Gastroesophageal sphincter (tissue), 4 donors: ENCODE measurements at regions not wholly inside any gene's neighbourhood (a gene's known extent, or its start where the extent isn't known, plus 50 kb on each side); places are given as distances from the start of the nearest gene placed in this dataset.

ENCODE experiments used
- ATAC-seq: fragments of 150-250 bp; one replicate; pipeline ENCODE4 v1.9.1; 2016; ENCODE audit warnings: mild to moderate bottlenecking, moderate library complexity
- H3K27ac ChIP-seq, 4 donors: fragments of 200-600 bp; sonication (generic) in 3 of 4; 1 replicate in 3 of 4; 2 replicates in 1 of 4; pipeline ENCODE4 v1.5.1; 2016 to 2019
- H3K27me3 ChIP-seq: fragments of 200-600 bp; sonication (generic); one replicate; pipeline ENCODE4 v1.5.1; 2019
- H3K36me3 ChIP-seq, 2 donors: fragments of 200-600 bp; sonication (generic); one replicate each; pipeline ENCODE4 v1.5.1; 2019; ENCODE audit warnings: control low read depth in 1 of 2
- H3K4me1 ChIP-seq, 3 donors: fragments of 200-600 bp; sonication (generic); 1 replicate in 2 of 3; 2 replicates in 1 of 3; pipeline ENCODE4 v1.5.1; 2016 to 2019; ENCODE audit warnings: control low read depth in 2 of 3
- H3K4me3 ChIP-seq, 2 donors: fragments of 200-600 bp; sonication (generic); one replicate each; pipeline ENCODE4 v1.5.1; 2019; ENCODE audit warnings: mild to moderate bottlenecking in 1 of 2, moderate library complexity in 1 of 2
- H3K9me3 ChIP-seq, 3 donors: fragments of 200-600 bp; sonication (generic); one replicate each; pipeline ENCODE4 v1.5.1; 2017 to 2019; ENCODE audit warnings: control low read depth in 2 of 3
- CTCF ChIP-seq, 4 experiments: fragments of 200-600 bp in 2 of 4; fragments of 450-650 bp in 2 of 4; sonication (generic) in 1 of 4; IDR thresholded peaks; one replicate each; pipeline ENCODE4 v1.5.1; 2017 to 2019; ENCODE audit warnings: antibody characterized with exemption in 4 of 4, mild to moderate bottlenecking in 2 of 4, moderate library complexity in 2 of 4
- EP300 ChIP-seq: sonication (generic); formaldehyde crosslinking; IDR thresholded peaks from one replicate; pipeline ENCODE4 v1.6.1; 2017; ENCODE audit warnings: antibody characterized with exemption, mild to moderate bottlenecking
- POLR2A ChIP-seq, 2 donors: fragments of 450-650 bp; IDR thresholded peaks; one replicate each; pipeline ENCODE4 v1.6.1; 2017; ENCODE audit warnings: antibody characterized with exemption in 2 of 2, mild to moderate bottlenecking in 2 of 2, moderate library complexity in 1 of 2
- POLR2AphosphoS5 ChIP-seq: sonication (generic); formaldehyde crosslinking; IDR thresholded peaks from one replicate; pipeline ENCODE4 v1.6.1; 2017; ENCODE audit warnings: antibody characterized with exemption
- WGBS, 2 donors: methylation state at CpG; one replicate each; pipeline ENCODE4 v1.1.5; 2018; ENCODE audit warnings: low coverage in 1 of 2; 5-methylcytosine and 5-hydroxymethylcytosine counted together

GRCh38 chr2:200756618-200757321 is 54.9 kb upstream of the BZW1 start:
- Histone ChIP-seq H3K27ac (no peak overlapping the region), H3K36me3 (no peaks in the 10 kb centered on the region), H3K27me3 (peaks cover 16% of the 10 kb centered on the region), H3K4me1 (no peaks in the 10 kb centered on the region), H3K4me3 (no peak overlapping the region), H3K9me3 (no peaks in the 10 kb centered on the region)
- 42 to 54% methylated on average over 3 to 4 of the region's 4 CpGs for WGBS, 2 donors
- no peak for TF ChIP-seq POLR2A (IDR thresholded peaks at IDR 0.05)
- no peak for TF ChIP-seq POLR2AphosphoS5
- no peak for TF ChIP-seq CTCF (IDR thresholded peaks at IDR 0.05)
- TF ChIP-seq EP300: no peak
- ATAC-seq: no peak

- Histone ChIP-seq H3K27me3 (peaks cover 16% of the 10 kb centered on the region), H3K4me3 (no peak overlapping the region), H3K36me3 (no peaks in the 10 kb centered on the region), H3K4me1 (no peaks in the 10 kb centered on the region), H3K9me3 (no peaks in the 10 kb centered on the region), H3K27ac (no peak overlapping the region)
- no peak for TF ChIP-seq CTCF (IDR thresholded peaks at IDR 0.05)
- no peak for TF ChIP-seq POLR2A (IDR thresholded peaks at IDR 0.05)
- TF ChIP-seq EP300: no peak
- no peak for TF ChIP-seq POLR2AphosphoS5
- ATAC-seq: no peak
- 58 to 80% methylated on average over 1 to 4 of the region's 4 CpGs for WGBS, 2 donors
Measured at GRCh38 chr2:200757399-200757798, 54.3 kb upstream of the BZW1 start.

DNA sequence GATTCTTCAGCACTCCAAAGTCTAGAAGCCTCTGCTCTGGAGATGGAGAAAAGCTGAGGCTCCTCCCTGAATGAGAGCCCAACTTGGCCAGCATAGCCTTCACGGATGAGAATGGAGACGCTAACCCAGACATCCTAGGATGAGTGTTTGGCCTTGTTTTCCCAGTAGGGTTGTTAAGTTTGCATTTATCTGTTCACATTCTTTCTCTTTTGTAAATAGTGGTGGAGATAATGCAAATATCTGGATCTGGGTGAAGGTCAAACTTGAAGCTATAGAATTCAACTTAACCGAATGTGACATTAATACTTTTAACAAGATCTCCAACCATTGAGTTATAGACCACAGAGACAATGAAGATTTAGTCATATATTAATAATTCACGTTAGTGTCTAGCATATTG is 53.4 kb upstream of the BZW1 start:
- 87 to 93% methylated on average over 2 to 4 of the region's 4 CpGs for WGBS, 2 donors
- no peaks in the 10 kb centered on the region for H3K36me3 ChIP-seq
- no peaks in the 10 kb centered on the region for H3K9me3 ChIP-seq
- peaks cover 16% of the 10 kb centered on the region for H3K27me3 ChIP-seq
- TF ChIP-seq POLR2AphosphoS5: no peak
- no peak for TF ChIP-seq CTCF (IDR thresholded peaks at IDR 0.05)
- no peak for TF ChIP-seq POLR2A (IDR thresholded peaks at IDR 0.05)
- TF ChIP-seq EP300: no peak
- H3K27ac ChIP-seq: no peak overlapping the region
- ATAC-seq: no peak
- no peak overlapping the region for H3K4me3 ChIP-seq
- no peaks in the 10 kb centered on the region for H3K4me1 ChIP-seq

DNA sequence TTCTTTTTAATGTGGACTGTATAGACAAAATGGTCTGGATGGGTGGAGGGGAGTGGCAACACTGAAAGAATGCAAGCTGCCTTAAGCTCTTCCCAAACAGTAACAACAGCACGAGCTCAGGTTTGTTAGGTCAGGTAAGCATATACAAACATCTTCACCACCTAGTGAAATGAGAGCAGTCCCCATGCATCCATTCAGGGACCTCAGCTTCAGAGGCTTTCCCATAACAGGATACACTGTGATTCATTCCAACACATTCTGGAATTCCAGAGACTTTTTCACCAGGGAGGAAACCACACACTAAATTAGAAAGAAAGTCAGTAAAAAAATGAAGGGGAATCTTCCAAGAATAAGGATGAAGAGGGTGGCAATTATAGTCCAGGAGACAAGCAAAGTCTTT is 50.4 kb upstream of the BZW1 start:
- 17 to 40% methylated on average over 1 of the region's 1 CpG for WGBS, 2 donors
- Histone ChIP-seq H3K9me3 (no peaks in the 10 kb centered on the region), H3K4me1 (no peaks in the 10 kb centered on the region), H3K4me3 (no peak overlapping the region), H3K36me3 (no peaks in the 10 kb centered on the region), H3K27me3 (peaks cover 16% of the 10 kb centered on the region), H3K27ac (no peak overlapping the region)
- no peak for TF ChIP-seq POLR2A (IDR thresholded peaks at IDR 0.05)
- no peak for TF ChIP-seq EP300
- TF ChIP-seq CTCF (IDR thresholded peaks at IDR 0.05): no peak
- no peak for TF ChIP-seq POLR2AphosphoS5
- ATAC-seq: no peak
